ENCODE measurements at regions not wholly inside any gene's neighbourhood (a gene's known extent, or its start where the extent isn't known, plus 50 kb on each side); places are given as distances from the start of the nearest gene placed in this dataset.

- Mint-ChIP-seq H3K27me3 (no peaks in the 10 kb centered on the region), H3K4me1 (no peaks in the 10 kb centered on the region), H3K9me3 (ENCODE audit: insufficient read depth) (no peaks in the 10 kb centered on the region), H3K27ac (no peak overlapping the region), H3K4me3 (no peak overlapping the region)
- H4K20me1 ChIP-seq (ENCODE audit: control insufficient read depth, insufficient read depth, low read length, poor library complexity, severe bottlenecking): no peaks in the 10 kb centered on the region
- CTCF ChIA-PET: no interaction called here
- no peaks in the 10 kb centered on the region for H3K36me3 ChIP-seq (replicated peaks in 1 of 2; ENCODE audit: control extremely low read depth in 1 of 2, control insufficient read depth in 1 of 2, extremely low read depth in 1 of 2, insufficient read depth in 2 of 2, low read length in 1 of 2)
- TF ChIP-seq CTCF (IDR thresholded peaks at IDR 0.05): no peak
- H3K27me3 ChIP-seq (replicated peaks in 1 of 4; ENCODE audit: control extremely low read depth in 1 of 4, control insufficient read depth in 3 of 4, insufficient read depth in 4 of 4, low read length in 3 of 4): no peaks in the 10 kb centered on the region
- no peak overlapping the region for H3K9ac ChIP-seq (ENCODE audit: low read length)
- H3K4me3 ChIP-seq (ENCODE audit: control extremely low read depth in 1 of 5, extremely low read depth in 1 of 5, insufficient read depth in 1 of 5, low read depth in 2 of 5, low read length in 4 of 5): no peak overlapping the region
- no peak overlapping the region for H3K27ac ChIP-seq (ENCODE audit: low read length in 2 of 2)
- no peaks in the 10 kb centered on the region for H3K79me2 ChIP-seq (ENCODE audit: control insufficient read depth, insufficient read depth, low read length)
- ATAC-seq (ENCODE audit: low read depth): no peak
- no CpG with 5 or more reads among the region's 1 CpG for WGBS (ENCODE audit: insufficient coverage)
- no peak overlapping the region for H2AFZ ChIP-seq (ENCODE audit: insufficient read depth, low read depth, low read length, poor library complexity, severe bottlenecking)
- intact Hi-C loops (cut with micrococcal nuclease): no loop called here
- H3K9me3 ChIP-seq (ENCODE audit: control extremely low read depth in 1 of 3, control insufficient read depth in 2 of 3, insufficient read depth in 1 of 3, low read length in 2 of 3): no peaks in the 10 kb centered on the region
- H3K4me2 ChIP-seq (replicated peaks; ENCODE audit: low read depth, low read length, poor library complexity, severe bottlenecking): no peak overlapping the region
- no peaks in the 10 kb centered on the region for H3K4me1 ChIP-seq (ENCODE audit: control insufficient read depth in 2 of 2, insufficient read depth in 2 of 2, low read length in 2 of 2)
- no peak for DNase-seq
- POLR2A ChIA-PET: no interaction called here
Measured at GRCh38 chr5:99445805-99446204, 517.0 kb upstream of the CHD1 start.

DNA sequence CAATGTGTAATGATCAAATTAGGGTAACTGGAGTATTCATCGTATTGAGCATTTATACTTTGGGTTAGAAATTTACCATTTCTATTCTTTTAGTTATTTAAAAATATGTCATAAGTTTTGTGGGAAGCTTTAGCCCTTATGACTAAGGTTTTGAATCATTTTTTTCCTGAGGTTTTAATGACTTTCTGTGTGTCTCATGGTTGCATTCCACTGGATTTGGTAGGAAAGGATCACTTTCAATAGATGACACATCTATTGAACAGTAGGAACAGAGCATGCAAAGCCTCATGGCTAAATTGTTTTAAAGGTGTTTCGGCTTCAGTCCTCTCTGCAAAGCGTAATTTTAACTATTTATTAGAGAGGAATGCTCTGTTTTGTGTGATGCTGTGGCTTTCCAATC is 512.4 kb upstream of the CHD1 start:
- H3K9ac ChIP-seq (ENCODE audit: low read length): no peak overlapping the region
- H3K4me2 ChIP-seq (replicated peaks; ENCODE audit: low read depth, low read length, poor library complexity, severe bottlenecking): no peak overlapping the region
- Mint-ChIP-seq H3K27ac (no peak overlapping the region), H3K4me1 (no peaks in the 10 kb centered on the region), H3K4me3 (no peak overlapping the region), H3K27me3 (no peaks in the 10 kb centered on the region), H3K9me3 (ENCODE audit: insufficient read depth) (no peaks in the 10 kb centered on the region)
- no peak overlapping the region for H3K4me3 ChIP-seq (ENCODE audit: control extremely low read depth in 1 of 5, extremely low read depth in 1 of 5, insufficient read depth in 1 of 5, low read depth in 2 of 5, low read length in 4 of 5)
- intact Hi-C loops (cut with micrococcal nuclease): no loop called here
- H3K9me3 ChIP-seq (ENCODE audit: control extremely low read depth in 1 of 3, control insufficient read depth in 2 of 3, insufficient read depth in 1 of 3, low read length in 2 of 3): no peaks in the 10 kb centered on the region
- DNase-seq (no peak), ATAC-seq (ENCODE audit: low read depth) (no peak)
- no peaks in the 10 kb centered on the region for H3K27me3 ChIP-seq (replicated peaks in 1 of 4; ENCODE audit: control extremely low read depth in 1 of 4, control insufficient read depth in 3 of 4, insufficient read depth in 4 of 4, low read length in 3 of 4)
- H3K36me3 ChIP-seq (replicated peaks in 1 of 2; ENCODE audit: control extremely low read depth in 1 of 2, control insufficient read depth in 1 of 2, extremely low read depth in 1 of 2, insufficient read depth in 2 of 2, low read length in 1 of 2): no peaks in the 10 kb centered on the region
- H3K79me2 ChIP-seq (ENCODE audit: control insufficient read depth, insufficient read depth, low read length): no peaks in the 10 kb centered on the region
- H2AFZ ChIP-seq (ENCODE audit: insufficient read depth, low read depth, low read length, poor library complexity, severe bottlenecking): no peak overlapping the region
- WGBS (ENCODE audit: insufficient coverage): no CpG with 5 or more reads among the region's 3 CpGs
- no peak for TF ChIP-seq CTCF (IDR thresholded peaks at IDR 0.05)
- no peak for TF ChIP-seq EZH2 (IDR thresholded peaks at IDR 0.05; ENCODE audit: borderline replicate concordance, insufficient read depth, low read depth, low read length, poor library complexity, severe bottlenecking)
- POLR2A ChIA-PET: no interaction called here
- no peak overlapping the region for H3K27ac ChIP-seq (ENCODE audit: low read length in 2 of 2)
- H4K20me1 ChIP-seq (ENCODE audit: control insufficient read depth, insufficient read depth, low read length, poor library complexity, severe bottlenecking): no peaks in the 10 kb centered on the region
- CTCF ChIA-PET: no interaction called here
- no peaks in the 10 kb centered on the region for H3K4me1 ChIP-seq (ENCODE audit: control insufficient read depth in 2 of 2, insufficient read depth in 2 of 2, low read length in 2 of 2)

Measured in B cell (primary cell).